ENCODE measurements at regions not wholly inside any gene's neighbourhood (a gene's known extent, or its start where the extent isn't known, plus 50 kb on each side); places are given as distances from the start of the nearest gene placed in this dataset.

DNA sequence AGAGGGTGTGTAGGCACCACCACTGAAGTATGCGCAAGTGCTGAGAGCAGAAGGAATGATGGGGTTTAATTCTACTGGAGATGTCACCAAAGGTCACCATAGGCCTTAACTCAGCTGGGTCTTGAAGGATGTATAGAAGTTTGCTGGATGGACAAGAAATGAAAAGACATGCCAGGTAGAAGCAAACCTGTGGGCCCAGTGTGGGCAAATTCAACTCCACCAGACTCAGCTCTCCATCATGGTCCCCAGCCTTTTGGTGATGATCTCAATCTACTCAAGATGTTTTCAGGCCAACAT is 124.5 kb downstream of the SNX5 start:
- TF ChIP-seq, protein P1, sequence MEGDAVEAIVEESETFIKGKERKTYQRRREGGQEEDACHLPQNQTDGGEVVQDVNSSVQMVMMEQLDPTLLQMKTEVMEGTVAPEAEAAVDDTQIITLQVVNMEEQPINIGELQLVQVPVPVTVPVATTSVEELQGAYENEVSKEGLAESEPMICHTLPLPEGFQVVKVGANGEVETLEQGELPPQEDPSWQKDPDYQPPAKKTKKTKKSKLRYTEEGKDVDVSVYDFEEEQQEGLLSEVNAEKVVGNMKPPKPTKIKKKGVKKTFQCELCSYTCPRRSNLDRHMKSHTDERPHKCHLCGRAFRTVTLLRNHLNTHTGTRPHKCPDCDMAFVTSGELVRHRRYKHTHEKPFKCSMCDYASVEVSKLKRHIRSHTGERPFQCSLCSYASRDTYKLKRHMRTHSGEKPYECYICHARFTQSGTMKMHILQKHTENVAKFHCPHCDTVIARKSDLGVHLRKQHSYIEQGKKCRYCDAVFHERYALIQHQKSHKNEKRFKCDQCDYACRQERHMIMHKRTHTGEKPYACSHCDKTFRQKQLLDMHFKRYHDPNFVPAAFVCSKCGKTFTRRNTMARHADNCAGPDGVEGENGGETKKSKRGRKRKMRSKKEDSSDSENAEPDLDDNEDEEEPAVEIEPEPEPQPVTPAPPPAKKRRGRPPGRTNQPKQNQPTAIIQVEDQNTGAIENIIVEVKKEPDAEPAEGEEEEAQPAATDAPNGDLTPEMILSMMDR (IDR thresholded peaks at IDR 0.05): no peak
- no peak for TF ChIP-seq POLR2A (IDR thresholded peaks at IDR 0.05)
